ENCODE measurements at regions not wholly inside any gene's neighbourhood (a gene's known extent, or its start where the extent isn't known, plus 50 kb on each side); places are given as distances from the start of the nearest gene placed in this dataset.

GRCh38 chr1:170316270-170316669, 170.5 kb downstream of the NTMT2 start:
- peaks cover 10% of the 10 kb centered on the region for H3K4me1 ChIP-seq (ENCODE audit: insufficient read depth)
- Mint-ChIP-seq H3K4me1 (peaks cover 19% of the 10 kb centered on the region), H3K4me3 (no peak overlapping the region), H3K27ac (no peak overlapping the region), H3K36me3 (ENCODE audit: low read depth) (no peaks in the 10 kb centered on the region), H3K9me3 (no peaks in the 10 kb centered on the region), H3K27me3 (ENCODE audit: insufficient read depth, low read depth, poor library complexity) (no peaks in the 10 kb centered on the region)
- no peaks in the 10 kb centered on the region; the same call in 1 of the 2 replicates for H3K36me3 ChIP-seq (ENCODE audit: insufficient read depth)
- no peaks in the 10 kb centered on the region for H4K20me1 ChIP-seq (replicated peaks; ENCODE audit: insufficient read depth)
- no peaks in the 10 kb centered on the region for H3K79me2 ChIP-seq (replicated peaks; ENCODE audit: insufficient read depth)
- H3F3A ChIP-seq (replicated peaks; ENCODE audit: low read depth), result no peaks in the 10 kb centered on the region
- H3K9me2 ChIP-seq (ENCODE audit: insufficient read depth), result peaks cover 10% of the 10 kb centered on the region
- peak overlapping the region; percentile 63 for H2AFZ ChIP-seq
- no peak for ATAC-seq
- no peak overlapping the region for H3K4me2 ChIP-seq
- TF ChIP-seq REST (IDR thresholded peaks at IDR 0.05; ENCODE audit: unreplicated experiment) (no peak), ZNF331 (CRISPR knock-in tag; IDR thresholded peaks at IDR 0.05; ENCODE audit: low read depth) (no peak), CREB1 (CRISPR knock-in tag; IDR thresholded peaks at IDR 0.05; ENCODE audit: low read depth) (no peak), NANOG (IDR thresholded peaks at IDR 0.05; ENCODE audit: borderline replicate concordance) (no peak), EZH2 (IDR thresholded peaks at IDR 0.05; ENCODE audit: low read depth, unreplicated experiment) (no peak), POLR2AphosphoS5 (IDR thresholded peaks at IDR 0.05; ENCODE audit: low read depth) (no peak)
- H3K27ac ChIP-seq (ENCODE audit: low read depth), result no peak overlapping the region
- no peak for DNase-seq (ENCODE audit: low spot score)
- H3K4me3 ChIP-seq, result no peak overlapping the region
- no peaks in the 10 kb centered on the region for H3K27me3 ChIP-seq (ENCODE audit: insufficient read depth)

GRCh38 chr1:170318141-170318540, 172.4 kb downstream of the NTMT2 start:
- peaks cover 19% of the 10 kb centered on the region for H3K4me1 Mint-ChIP-seq
- no peaks in the 10 kb centered on the region for H3K27me3 ChIP-seq (ENCODE audit: insufficient read depth)
- DNase-seq (ENCODE audit: low spot score) (no peak), ATAC-seq (no peak)
- H3K9me3 Mint-ChIP-seq, result no peaks in the 10 kb centered on the region
- peaks cover 10% of the 10 kb centered on the region for H3K4me1 ChIP-seq (ENCODE audit: insufficient read depth)
- no peak overlapping the region for H3K4me3 Mint-ChIP-seq
- H4K20me1 ChIP-seq (replicated peaks; ENCODE audit: insufficient read depth), result no peaks in the 10 kb centered on the region
- H3K27me3 Mint-ChIP-seq (ENCODE audit: insufficient read depth, low read depth, poor library complexity), result no peaks in the 10 kb centered on the region
- H3K4me3 ChIP-seq, result no peak overlapping the region
- H3K27ac Mint-ChIP-seq, result no peak overlapping the region
- no peaks in the 10 kb centered on the region for H3F3A ChIP-seq (replicated peaks; ENCODE audit: low read depth)
- no peaks in the 10 kb centered on the region; the same call in 1 of the 2 replicates for H3K36me3 ChIP-seq (ENCODE audit: insufficient read depth)
- H3K27ac ChIP-seq (ENCODE audit: low read depth), result no peak overlapping the region
- H3K36me3 Mint-ChIP-seq (ENCODE audit: low read depth), result no peaks in the 10 kb centered on the region
- no peaks in the 10 kb centered on the region for H3K79me2 ChIP-seq (replicated peaks; ENCODE audit: insufficient read depth)
- H2AFZ ChIP-seq, result no peak overlapping the region
- H3K9me2 ChIP-seq (ENCODE audit: insufficient read depth), result peaks cover 10% of the 10 kb centered on the region
- H3K4me2 ChIP-seq, result no peak overlapping the region
- no peak for TF ChIP-seq CTCF (conservative IDR thresholded peaks at IDR 0.05; ENCODE audit: low read depth in 2 of 2)
- no peak for TF ChIP-seq JUNB (IDR thresholded peaks at IDR 0.05; ENCODE audit: unreplicated experiment)
- no peak for TF ChIP-seq ETS1 (IDR thresholded peaks at IDR 0.05)
- TF ChIP-seq ZNF462 (CRISPR knock-in tag; IDR thresholded peaks at IDR 0.05), result no peak
- no peak for TF ChIP-seq POLR2AphosphoS5 (IDR thresholded peaks at IDR 0.05; ENCODE audit: low read depth)
